Glomerular endothelial cell (primary cell): ENCODE measurements at regions not wholly inside any gene's neighbourhood (a gene's known extent, or its start where the extent isn't known, plus 50 kb on each side); places are given as distances from the start of the nearest gene placed in this dataset.

Source experiments
- DNase-seq: peaks from one replicate; pipeline ENCODE4 v3.0.0-alpha.2; 2011; ENCODE audit warnings: low read depth, low spot score; ENCODE audit errors: extremely low read depth

GRCh38 chr10:128861018-128861901 lies 605.8 kb upstream of the MGMT start:
- DNase-seq: no peak

GRCh38 chr10:128863411-128863810 lies 603.6 kb upstream of the MGMT start:
- no peak for DNase-seq

- no peak for DNase-seq
Measured at GRCh38 chr10:128863823-128864405, 603.1 kb upstream of the MGMT start.

GRCh38 chr10:128864554-128865295 lies 602.3 kb upstream of the MGMT start:
- no peak for DNase-seq

GRCh38 chr10:128865436-128866195 lies 601.4 kb upstream of the MGMT start:
- DNase-seq: no peak

GRCh38 chr10:128866551-128866950 lies 600.5 kb upstream of the MGMT start:
- no peak for DNase-seq

GRCh38 chr10:128867210-128867609 lies 599.8 kb upstream of the MGMT start:
- no peak for DNase-seq

GRCh38 chr10:128867819-128868218 lies 599.2 kb upstream of the MGMT start:
- no peak for DNase-seq

- DNase-seq: no peak
Measured at GRCh38 chr10:128868481-128868880, 598.6 kb upstream of the MGMT start.

GRCh38 chr10:128869101-128869749 lies 597.8 kb upstream of the MGMT start:
- no peak for DNase-seq

GRCh38 chr10:128870830-128871597 lies 596.0 kb upstream of the MGMT start:
- DNase-seq: no peak

- no peak for DNase-seq
Measured at GRCh38 chr10:128871671-128872231, 595.3 kb upstream of the MGMT start.

- no peak for DNase-seq
Measured at GRCh38 chr10:128873411-128874054, 593.5 kb upstream of the MGMT start.

GRCh38 chr10:128874331-128874730 lies 592.7 kb upstream of the MGMT start:
- no peak for DNase-seq

- no peak for DNase-seq
Measured at GRCh38 chr10:128875030-128875744, 591.9 kb upstream of the MGMT start.

GRCh38 chr10:128875956-128876736 lies 590.9 kb upstream of the MGMT start:
- DNase-seq: no peak

GRCh38 chr10:128877141-128877540 lies 589.9 kb upstream of the MGMT start:
- DNase-seq: no peak
